ENCODE measurements at regions not wholly inside any gene's neighbourhood (a gene's known extent, or its start where the extent isn't known, plus 50 kb on each side); places are given as distances from the start of the nearest gene placed in this dataset.

DNA sequence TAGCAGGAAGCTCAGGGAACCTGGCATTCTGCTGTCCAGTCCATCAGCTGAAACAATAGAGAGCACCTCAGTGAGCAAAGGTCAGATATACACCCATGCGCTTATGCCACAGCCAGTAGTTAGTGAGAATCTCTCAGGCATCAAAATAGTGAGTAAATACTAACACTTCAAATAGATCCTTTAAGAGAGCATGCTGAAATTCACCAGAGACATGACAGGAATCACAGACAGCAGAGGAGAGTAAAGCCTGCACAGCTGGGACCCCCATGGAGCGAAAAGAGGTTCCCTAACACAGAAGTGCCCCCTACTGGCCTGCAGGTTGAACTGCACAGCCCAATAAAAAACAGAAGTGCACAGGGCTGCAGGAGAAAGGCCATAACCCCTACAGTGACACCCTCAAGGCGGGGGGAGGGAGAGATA is 57.6 kb upstream of the ANTXRL start:
- DNase-seq: no peak

DNA sequence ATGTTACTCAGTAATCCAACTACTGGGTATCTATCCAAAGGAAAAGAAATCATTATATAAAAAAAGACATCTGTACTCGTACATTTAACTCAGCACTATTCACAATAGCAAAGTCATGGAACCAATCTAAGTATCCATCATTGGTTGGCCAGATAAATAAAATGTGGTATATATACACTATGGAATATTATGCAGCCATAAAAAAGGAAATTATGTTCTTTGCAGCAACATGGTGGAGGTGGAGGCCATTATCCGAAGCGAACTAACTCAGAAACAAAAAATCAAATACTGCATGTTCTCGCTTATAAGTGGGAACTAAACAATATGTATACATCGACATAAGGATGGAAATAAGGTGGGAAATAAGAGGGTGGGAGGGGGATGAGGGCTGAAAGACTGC is 56.2 kb upstream of the ANTXRL start:
- no peak for DNase-seq

DNA sequence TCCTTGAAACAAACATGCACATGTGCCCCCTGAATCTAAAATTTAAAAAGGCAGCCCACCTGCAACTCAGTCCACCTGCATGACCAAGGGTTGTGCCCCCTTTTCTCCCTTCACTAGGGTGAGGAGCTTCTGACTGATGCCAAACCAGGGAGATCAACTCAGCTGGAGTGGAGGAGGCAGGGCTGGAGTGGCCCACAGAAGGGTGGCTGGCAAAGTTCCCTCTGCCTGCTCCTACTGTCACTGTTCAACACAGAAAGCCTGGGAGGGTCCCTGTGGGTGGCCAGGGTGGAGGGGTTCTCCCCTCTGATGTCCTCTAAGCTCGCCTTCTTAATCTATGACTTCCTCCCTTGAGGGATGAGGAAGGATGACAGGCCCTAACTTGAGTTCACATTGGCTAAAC is 55.7 kb upstream of the ANTXRL start:
- no peak for DNase-seq

DNA sequence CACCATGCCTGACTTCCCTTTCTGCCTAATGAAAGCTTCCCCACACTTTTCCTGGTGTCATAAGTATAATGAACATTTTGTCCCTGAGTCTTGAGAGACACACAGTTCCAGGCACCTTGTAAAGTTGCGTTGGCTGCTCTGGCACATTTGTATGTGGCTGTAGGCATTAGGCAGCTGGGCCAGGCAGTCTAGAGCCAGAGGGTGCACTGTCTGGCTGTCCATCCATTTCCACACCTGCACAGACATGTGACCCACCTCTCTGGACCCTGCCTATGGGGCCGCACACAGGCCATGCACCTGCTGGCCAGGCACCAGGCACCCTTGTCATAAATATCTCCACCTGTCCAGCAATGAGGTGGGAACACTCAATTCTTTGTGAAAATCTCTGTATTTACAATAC is 54.7 kb upstream of the ANTXRL start:
- DNase-seq: no peak

DNA sequence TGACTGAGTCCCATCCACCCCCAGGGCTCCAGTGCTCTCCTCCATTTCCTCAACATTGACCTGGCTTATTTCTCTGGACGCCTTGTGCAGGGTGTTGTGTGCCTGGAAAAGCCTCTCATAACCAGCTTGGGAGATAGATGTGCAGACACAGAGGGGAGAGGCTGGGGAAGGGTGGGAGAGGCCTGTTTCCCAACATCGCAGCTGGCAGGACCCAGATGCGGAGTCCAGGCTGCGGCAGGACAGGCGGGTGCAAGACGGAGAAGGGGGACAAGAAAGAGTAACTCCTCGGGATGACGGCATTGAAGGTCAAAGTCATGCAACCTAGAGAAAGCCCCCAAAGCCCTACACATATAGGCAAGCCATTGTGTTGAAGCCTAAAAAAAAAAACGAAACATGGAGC is 54.1 kb upstream of the ANTXRL start:
- DNase-seq: no peak

- DNase-seq: no peak
These were observed 53.6 kb upstream of the ANTXRL start for GRCh38 chr10:46233181-46233580.

DNA sequence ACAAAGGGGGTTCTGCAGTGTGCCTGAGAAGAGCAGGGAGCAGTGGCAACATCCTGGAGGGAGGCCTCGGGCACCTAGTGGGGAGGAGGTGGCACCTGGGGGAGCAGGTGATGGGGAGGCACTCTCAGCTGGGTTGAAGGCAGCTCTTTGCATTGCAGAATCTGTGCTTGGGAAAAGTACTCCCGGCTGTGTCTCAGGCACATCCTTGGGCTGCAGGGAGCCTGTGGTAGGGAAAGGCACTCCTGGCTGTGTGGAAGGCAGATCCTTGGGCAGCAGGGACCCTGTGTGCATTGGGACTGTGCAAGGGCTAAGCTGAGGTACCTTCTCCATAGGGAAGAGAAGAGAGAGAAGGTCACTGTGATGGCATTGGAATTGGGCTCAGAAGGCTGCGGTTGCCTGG is 52.8 kb upstream of the ANTXRL start:
- DNase-seq: no peak

- no peak for DNase-seq
These were observed 52.3 kb upstream of the ANTXRL start for GRCh38 chr10:46234431-46235060.

GRCh38 chr10:46235705-46236545 is 50.9 kb upstream of the ANTXRL start:
- no peak for DNase-seq

DNA sequence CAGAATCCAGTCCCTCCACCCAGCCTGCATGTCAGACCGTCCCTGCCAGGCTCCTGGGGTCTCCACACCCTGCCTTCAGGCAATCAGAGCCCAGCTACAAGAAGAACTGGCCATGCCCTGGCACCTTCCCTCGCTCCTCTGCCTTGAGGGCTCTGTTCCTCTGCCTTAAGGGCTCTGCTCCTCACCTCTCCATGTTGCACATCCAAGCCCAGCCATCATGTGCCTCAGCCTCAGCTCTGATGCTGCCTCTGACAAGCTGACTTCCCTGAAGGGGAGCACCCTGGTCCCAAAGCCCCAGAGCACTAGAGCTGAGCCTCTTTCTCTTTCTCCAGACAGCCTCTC is 50.3 kb upstream of the ANTXRL start:
- DNase-seq: no peak

GRCh38 chr10:46236941-46237681 is 49.7 kb upstream of the ANTXRL start:
- DNase-seq: no peak

Measured in NCI-H226 (cell line).